HEK293T (cell line): ENCODE measurements at regions not wholly inside any gene's neighbourhood (a gene's known extent, or its start where the extent isn't known, plus 50 kb on each side); places are given as distances from the start of the nearest gene placed in this dataset.

ENCODE experiments used
- CTCF ChIA-PET: fragments of 350-600 bp; formaldehyde crosslinking; extraction: SDS; loops from one replicate; lab custom pipeline; 2021; ENCODE audit warnings: antibody characterized with exemption, inconsistent platforms; lab: Yijun Ruan, JAX
- POLR2A ChIA-PET: fragments of 350-600 bp; formaldehyde crosslinking; extraction: SDS; loops from one replicate; lab custom pipeline; 2020; ENCODE audit warnings: antibody characterized with exemption, inconsistent platforms; lab: Yijun Ruan, JAX
- DNase-seq: peaks from one replicate; pipeline ENCODE4 v3.0.0; 2012; ENCODE audit warnings: mixed read lengths; ENCODE audit errors: extremely low spot score
- ARNT ChIP-seq: fragments of 450-650 bp; IDR thresholded peaks from 2 replicates; pipeline ENCODE4 v1.6.1; 2017; ENCODE audit warnings: mild to moderate bottlenecking
- BHLHE40 ChIP-seq: fragments of 450-650 bp; IDR thresholded peaks from 2 replicates; pipeline ENCODE4 v1.6.1; 2016; ENCODE audit warnings: mild to moderate bottlenecking, moderate library complexity, borderline replicate concordance
- CTBP1 ChIP-seq: fragments of 450-650 bp; IDR thresholded peaks from 2 replicates; pipeline ENCODE4 v1.6.1; 2016; ENCODE audit warnings: borderline replicate concordance
- ELF4 ChIP-seq: fragments of 450-650 bp; IDR thresholded peaks from 2 replicates; pipeline ENCODE4 v1.6.1; 2017; ENCODE audit warnings: antibody characterized with exemption
- FOXA1 ChIP-seq: fragments of 450-650 bp; IDR thresholded peaks from 2 replicates; pipeline ENCODE4 v1.6.1; 2016; ENCODE audit warnings: mild to moderate bottlenecking
- FOXK2 ChIP-seq: fragments of 450-650 bp; IDR thresholded peaks from 2 replicates; pipeline ENCODE4 v1.6.1; 2016; ENCODE audit warnings: mild to moderate bottlenecking
- FOXM1 ChIP-seq: fragments of 450-650 bp; IDR thresholded peaks from 2 replicates; pipeline ENCODE4 v1.6.1; 2017; ENCODE audit warnings: mild to moderate bottlenecking, borderline replicate concordance
- HDGF ChIP-seq: fragments of 450-650 bp; IDR thresholded peaks from 2 replicates; pipeline ENCODE4 v1.6.1; 2017; ENCODE audit warnings: antibody characterized with exemption, borderline replicate concordance
- L3MBTL2 ChIP-seq: fragments of 450-650 bp; conservative IDR thresholded peaks from 2 replicates; pipeline ENCODE4 v1.6.1; 2016; ENCODE audit warnings: mild to moderate bottlenecking
- LEF1 ChIP-seq: fragments of 450-650 bp; IDR thresholded peaks from 2 replicates; pipeline ENCODE4 v1.6.1; 2017; ENCODE audit warnings: mild to moderate bottlenecking, borderline replicate concordance
- NFRKB ChIP-seq: fragments of 450-650 bp; IDR thresholded peaks from 2 replicates; pipeline ENCODE4 v1.6.1; 2016; ENCODE audit warnings: mild to moderate bottlenecking, moderate library complexity
- SP1 ChIP-seq: fragments of 450-650 bp; IDR thresholded peaks from 2 replicates; pipeline ENCODE4 v1.6.1; 2017
- SUZ12 ChIP-seq: fragments of 450-650 bp; IDR thresholded peaks from 2 replicates; pipeline ENCODE4 v1.6.1; 2016; ENCODE audit warnings: mild to moderate bottlenecking
- TARDBP ChIP-seq: fragments of 450-650 bp; IDR thresholded peaks from 2 replicates; pipeline ENCODE4 v1.6.1; 2016
- ZNF384 ChIP-seq: fragments of 450-650 bp; IDR thresholded peaks from 2 replicates; pipeline ENCODE4 v1.6.1; 2016
- TF ChIP-seq, protein P1 (sequence below): fragments of 450-650 bp; IDR thresholded peaks from 2 replicates; pipeline ENCODE4 v1.6.1; 2016

DNA sequence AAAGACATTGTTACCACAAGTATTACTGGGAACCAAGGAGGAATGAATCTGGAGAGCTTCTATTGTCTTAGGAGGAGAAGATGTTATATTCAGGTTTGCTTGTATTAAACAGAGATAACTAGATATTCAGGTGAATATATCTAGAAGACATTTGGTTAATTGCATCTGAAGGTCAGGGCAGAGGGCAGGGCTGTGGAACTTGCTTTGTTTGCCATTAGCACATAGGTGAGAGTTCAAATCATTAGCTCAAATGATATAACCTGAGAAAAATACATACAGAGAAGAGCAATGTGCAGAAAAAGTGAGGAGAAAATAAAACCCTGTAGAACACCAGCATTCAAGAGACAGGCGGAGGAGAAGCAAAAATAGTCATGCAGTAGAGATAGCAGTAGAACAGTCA, 116.8 kb downstream of the DNAJB9 start:
- CTCF ChIA-PET = interaction anchor here (0.6 kb wide), 1 partner anchor 523 kb away, joined by 4 read pairs; no protein-coding TSS in a partner anchor
- DNase-seq = no peak

DNA sequence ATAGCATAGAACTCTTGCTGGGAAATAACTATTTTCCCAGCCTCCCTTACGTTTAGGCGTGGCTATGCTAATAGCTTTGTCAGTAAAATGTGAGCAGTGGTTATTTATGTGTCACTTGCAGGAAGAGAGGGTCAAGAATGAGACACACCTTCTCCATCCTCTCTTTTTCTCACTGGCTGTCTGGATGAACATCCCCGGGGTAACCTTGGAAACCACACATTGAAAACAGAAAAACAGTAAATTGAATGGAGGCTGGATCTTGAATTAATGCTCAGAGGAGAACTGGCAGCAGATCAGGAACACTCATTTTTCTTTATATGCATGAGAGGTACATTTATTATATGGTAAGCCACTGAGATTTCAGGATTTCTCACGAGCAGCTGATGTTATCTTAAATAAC, 127.6 kb downstream of the DNAJB9 start:
- ChIA-PET CTCF (no interaction called here), POLR2A (no interaction called here)
- TF ChIP-seq, protein P1, sequence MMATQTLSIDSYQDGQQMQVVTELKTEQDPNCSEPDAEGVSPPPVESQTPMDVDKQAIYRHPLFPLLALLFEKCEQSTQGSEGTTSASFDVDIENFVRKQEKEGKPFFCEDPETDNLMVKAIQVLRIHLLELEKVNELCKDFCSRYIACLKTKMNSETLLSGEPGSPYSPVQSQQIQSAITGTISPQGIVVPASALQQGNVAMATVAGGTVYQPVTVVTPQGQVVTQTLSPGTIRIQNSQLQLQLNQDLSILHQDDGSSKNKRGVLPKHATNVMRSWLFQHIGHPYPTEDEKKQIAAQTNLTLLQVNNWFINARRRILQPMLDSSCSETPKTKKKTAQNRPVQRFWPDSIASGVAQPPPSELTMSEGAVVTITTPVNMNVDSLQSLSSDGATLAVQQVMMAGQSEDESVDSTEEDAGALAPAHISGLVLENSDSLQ = no peak
- TF ChIP-seq ELF4 = no peak
- no peak for TF ChIP-seq CTBP1
- no peak for TF ChIP-seq SP1
- no peak for TF ChIP-seq FOXM1
- TF ChIP-seq NFRKB = no peak
- TF ChIP-seq FOXK2 = no peak
- no peak for TF ChIP-seq BHLHE40
- TF ChIP-seq FOXA1 = no peak
- TF ChIP-seq HDGF = no peak
- no peak for TF ChIP-seq SUZ12
- no peak for TF ChIP-seq LEF1
- TF ChIP-seq L3MBTL2 = no peak
- TF ChIP-seq TARDBP = no peak
- no peak for TF ChIP-seq ARNT
- no peak for DNase-seq

More for the DNA sequence above, 116.8 kb downstream of the DNAJB9 start:
- POLR2A ChIA-PET = no interaction called here
- TF ChIP-seq BHLHE40 (no peak), NFRKB (no peak), ELF4 (no peak), HDGF (no peak), ZNF384 (no peak), SP1 (no peak), L3MBTL2 (no peak), CTBP1 (no peak), SUZ12 (no peak)
- TF ChIP-seq, protein P1 = no peak

DNA sequence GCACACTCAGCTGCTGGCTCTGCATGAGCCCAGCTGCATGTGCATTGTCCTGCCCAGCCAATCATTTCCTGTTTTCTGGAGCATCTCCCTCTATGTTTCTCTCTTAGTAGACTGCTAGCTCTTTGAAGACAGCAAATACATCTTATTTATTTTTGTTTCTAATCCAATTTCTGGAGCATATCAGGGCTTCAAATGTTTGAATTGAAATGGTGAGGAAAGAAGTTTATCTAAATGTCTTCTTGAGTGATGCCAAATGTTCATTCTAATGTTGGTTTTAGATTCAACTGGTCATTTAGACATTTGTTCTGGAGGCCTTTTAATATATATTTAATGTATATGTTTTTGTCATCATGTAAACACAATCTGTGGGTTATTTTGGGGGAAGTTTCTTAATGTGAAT, 141.9 kb downstream of the DNAJB9 start:
- CTCF ChIA-PET = no interaction called here
- no peak for DNase-seq
- TF ChIP-seq ZNF384 = no peak
- no peak for TF ChIP-seq LEF1
- TF ChIP-seq, protein P1 = no peak
- no peak for TF ChIP-seq L3MBTL2
- TF ChIP-seq HDGF = no peak
- no peak for TF ChIP-seq BHLHE40
- TF ChIP-seq ELF4 = no peak
- no peak for TF ChIP-seq FOXM1
- no peak for TF ChIP-seq FOXA1
- POLR2A ChIA-PET = no interaction called here

DNA sequence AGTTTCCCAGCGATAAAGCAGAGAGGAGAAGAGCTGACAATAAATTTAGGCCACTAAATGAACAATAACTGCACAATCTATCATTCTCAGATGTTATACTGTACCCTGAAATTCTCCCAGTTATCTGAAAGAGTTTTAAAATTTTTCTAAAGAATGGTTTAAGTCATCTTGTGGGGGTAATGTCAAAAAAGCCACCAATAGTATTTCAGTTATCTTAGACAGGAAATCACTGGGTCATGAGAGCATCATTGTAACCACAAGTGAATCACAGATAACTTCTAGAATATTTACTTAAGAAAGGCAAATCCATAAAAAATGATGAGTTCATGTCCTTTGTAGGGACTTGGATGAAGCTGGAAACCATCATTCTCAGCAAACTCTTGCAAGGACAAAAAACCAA, 147.1 kb downstream of the DNAJB9 start:
- ChIA-PET POLR2A (no interaction called here), CTCF (no interaction called here)
- no peak for DNase-seq
- TF ChIP-seq FOXA1 (no peak), LEF1 (no peak), CTBP1 (no peak), FOXM1 (no peak), ZNF384 (no peak), FOXK2 (no peak), TARDBP (no peak), NFRKB (no peak), L3MBTL2 (no peak), ELF4 (no peak), BHLHE40 (no peak), HDGF (no peak), SP1 (no peak)
- TF ChIP-seq, protein P1 = no peak

DNA sequence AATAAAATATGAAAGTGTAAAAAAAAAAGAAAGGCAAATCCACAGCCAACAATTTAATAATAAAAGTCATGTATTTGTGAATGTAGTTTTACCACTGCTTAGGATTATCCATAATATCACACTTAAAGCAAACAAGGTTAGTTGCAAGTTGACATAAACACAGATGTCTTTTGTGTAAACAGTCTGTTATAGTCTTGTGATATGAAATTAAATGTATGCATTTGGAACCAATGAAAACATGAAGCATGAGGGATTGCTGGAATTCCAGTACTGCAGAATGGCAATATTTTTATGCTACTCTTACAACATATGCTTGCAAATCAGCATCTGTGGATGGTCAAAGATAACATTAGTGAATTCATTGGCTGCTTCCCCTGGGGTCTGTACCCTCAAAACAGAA, 148.1 kb downstream of the DNAJB9 start:
- ChIA-PET CTCF (no interaction called here), POLR2A (no interaction called here)
- TF ChIP-seq, protein P1 = no peak
- no peak for TF ChIP-seq LEF1
- no peak for TF ChIP-seq ARNT
- TF ChIP-seq CTBP1 = no peak
- TF ChIP-seq TARDBP = no peak
- TF ChIP-seq FOXM1 = no peak
- TF ChIP-seq SUZ12 = no peak
- TF ChIP-seq SP1 = no peak
- no peak for TF ChIP-seq ZNF384
- no peak for TF ChIP-seq FOXK2
- TF ChIP-seq L3MBTL2 = no peak
- no peak for DNase-seq
